ENCODE measurements at regions not wholly inside any gene's neighbourhood (a gene's known extent, or its start where the extent isn't known, plus 50 kb on each side); places are given as distances from the start of the nearest gene placed in this dataset.

DNA sequence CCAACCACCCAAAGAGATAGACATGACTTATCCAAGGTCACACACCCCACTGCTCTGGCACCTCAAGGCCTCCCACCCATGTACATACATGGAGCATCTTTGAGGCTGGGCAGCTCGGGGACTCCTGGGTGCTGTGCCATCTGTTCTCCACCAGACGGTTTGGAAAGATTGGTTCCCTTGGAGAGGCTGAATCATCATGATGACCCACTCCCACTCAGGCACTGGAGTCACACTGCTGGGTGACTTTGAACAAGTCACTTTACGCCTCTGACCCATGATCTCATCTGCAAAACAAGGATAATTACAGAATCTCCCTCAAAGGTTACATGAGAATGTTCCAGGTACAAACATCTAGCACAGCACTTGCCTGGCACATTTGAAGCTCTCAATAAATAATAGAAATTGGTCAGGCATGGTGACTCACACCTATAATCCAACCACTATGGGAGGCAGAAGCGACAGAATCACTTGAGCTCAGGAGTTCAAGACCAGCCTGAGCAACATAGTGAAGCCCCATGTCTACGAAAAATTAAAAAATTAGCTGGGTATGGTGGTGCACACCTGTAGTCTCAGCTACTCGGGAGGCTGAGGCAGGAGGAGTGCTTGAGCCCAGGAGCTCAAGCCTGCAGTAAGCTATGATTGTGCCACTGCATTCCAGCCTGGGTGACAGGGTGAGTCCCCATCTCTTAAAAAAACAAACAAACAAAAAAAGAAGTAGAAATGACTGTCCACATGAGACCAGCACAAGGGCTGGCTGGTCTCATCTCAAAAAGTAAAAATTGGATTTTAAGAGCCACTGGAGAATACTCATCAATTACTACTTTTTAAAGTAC, 74.9 kb downstream of the RRAGC start:
- H3K27me3 Mint-ChIP-seq (ENCODE audit: insufficient read depth, low read depth, poor library complexity): peaks cover under 1% of the 10 kb centered on the region
- no peaks in the 10 kb centered on the region for H3K27me3 ChIP-seq (ENCODE audit: insufficient read depth)
- no peak overlapping the region for H3K4me2 ChIP-seq
- TF ChIP-seq NANOG (IDR thresholded peaks at IDR 0.05; ENCODE audit: borderline replicate concordance) (no peak), EZH2 (IDR thresholded peaks at IDR 0.05; ENCODE audit: low read depth, unreplicated experiment) (no peak)
- H3K4me1 Mint-ChIP-seq: peaks cover 53% of the 10 kb centered on the region
- no peak for DNase-seq (ENCODE audit: low spot score)
- no peaks in the 10 kb centered on the region for H3K36me3 Mint-ChIP-seq (ENCODE audit: low read depth)
- H3K4me3 Mint-ChIP-seq: no peak overlapping the region
- H3K9me3 Mint-ChIP-seq: no peaks in the 10 kb centered on the region
- H3F3A ChIP-seq (replicated peaks; ENCODE audit: low read depth): 0 out of 2 replicates have a peak, but pooled peaks cover 4% of the 10 kb centered on the region
- H3K27ac ChIP-seq (ENCODE audit: low read depth): no peak overlapping the region
- no peak for ATAC-seq
- H3K79me2 ChIP-seq (replicated peaks; ENCODE audit: insufficient read depth): no peaks in the 10 kb centered on the region
- no peaks in the 10 kb centered on the region for H3K36me3 ChIP-seq (ENCODE audit: insufficient read depth)
- no peak overlapping the region for H2AFZ ChIP-seq
- H3K27ac Mint-ChIP-seq: no peak overlapping the region
- H3K4me3 ChIP-seq: no peak overlapping the region
- no peaks in the 10 kb centered on the region for H3K9me2 ChIP-seq (ENCODE audit: insufficient read depth)
- H3K4me1 ChIP-seq (ENCODE audit: insufficient read depth): peaks cover 60% of the 10 kb centered on the region
- no peaks in the 10 kb centered on the region for H4K20me1 ChIP-seq (replicated peaks; ENCODE audit: insufficient read depth)

DNA sequence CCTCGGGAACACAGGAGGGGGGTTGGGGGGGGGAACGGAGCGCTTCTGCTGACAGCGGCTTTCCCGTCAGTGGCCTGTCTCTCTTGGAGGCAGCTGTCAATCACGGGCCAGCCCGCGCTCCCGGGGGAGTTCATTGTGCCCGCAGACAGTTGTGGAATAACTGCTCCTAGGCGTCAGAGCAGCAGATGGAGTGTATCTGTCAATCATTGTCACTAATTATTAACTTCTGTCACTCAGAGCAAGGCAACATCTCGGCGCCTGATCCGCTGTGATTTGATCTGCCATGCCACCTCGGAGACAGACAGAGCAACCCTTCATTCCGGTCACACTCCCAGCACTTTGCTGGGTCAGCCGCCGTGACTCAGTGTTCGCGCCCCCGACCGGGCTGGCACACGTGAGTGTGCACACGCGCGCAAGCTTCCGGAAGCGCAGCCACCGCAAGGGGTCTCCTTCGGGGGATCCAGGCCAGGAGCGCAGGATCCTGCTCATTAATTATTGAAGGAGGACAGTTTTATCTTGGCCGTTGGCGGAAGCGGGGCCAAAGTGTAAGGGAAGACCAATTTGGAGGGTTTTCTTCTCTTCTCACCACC, 75.8 kb downstream of the RRAGC start:
- H3K27ac ChIP-seq (ENCODE audit: low read depth): no peak overlapping the region
- no peak overlapping the region for H3K4me3 ChIP-seq
- no peak for DNase-seq (ENCODE audit: low spot score)
- H3K4me1 Mint-ChIP-seq: peaks cover 45% of the 10 kb centered on the region
- H3K4me1 ChIP-seq (ENCODE audit: insufficient read depth): peaks cover 52% of the 10 kb centered on the region
- no peaks in the 10 kb centered on the region for H3K9me3 Mint-ChIP-seq
- H3K79me2 ChIP-seq (replicated peaks; ENCODE audit: insufficient read depth): no peaks in the 10 kb centered on the region
- H3K4me2 ChIP-seq: no peak overlapping the region; the same call in 1 of the 2 replicates
- no peaks in the 10 kb centered on the region for H3K27me3 Mint-ChIP-seq (ENCODE audit: insufficient read depth, low read depth, poor library complexity)
- H2AFZ ChIP-seq: peak overlapping the region; percentile 47; the same call in 1 of the 2 replicates
- H3K27me3 ChIP-seq (ENCODE audit: insufficient read depth): no peaks in the 10 kb centered on the region
- no peaks in the 10 kb centered on the region for H3K36me3 ChIP-seq (ENCODE audit: insufficient read depth)
- H3K9me2 ChIP-seq (ENCODE audit: insufficient read depth): no peaks in the 10 kb centered on the region
- H3K36me3 Mint-ChIP-seq (ENCODE audit: low read depth): no peaks in the 10 kb centered on the region
- no peak overlapping the region for H3K4me3 Mint-ChIP-seq
- ATAC-seq: no peak
- no peaks in the 10 kb centered on the region for H4K20me1 ChIP-seq (replicated peaks; ENCODE audit: insufficient read depth)
- H3F3A ChIP-seq (replicated peaks; ENCODE audit: low read depth): 0 out of 2 replicates have a peak, but pooled peaks cover 4% of the 10 kb centered on the region
- no peak overlapping the region for H3K27ac Mint-ChIP-seq
- TF ChIP-seq EZH2 (IDR thresholded peaks at IDR 0.05; ENCODE audit: low read depth, unreplicated experiment) (no peak), STAT1 (IDR thresholded peaks at IDR 0.05; ENCODE audit: unreplicated experiment) (no peak), JUNB (IDR thresholded peaks at IDR 0.05; ENCODE audit: unreplicated experiment) (no peak), CREB1 (CRISPR knock-in tag; IDR thresholded peaks at IDR 0.05; ENCODE audit: low read depth) (no peak), NANOG (IDR thresholded peaks at IDR 0.05; ENCODE audit: borderline replicate concordance) (no peak), POLR2AphosphoS5 (IDR thresholded peaks at IDR 0.05; ENCODE audit: low read depth) (no peak), ZNF114 (CRISPR knock-in tag; IDR thresholded peaks at IDR 0.05) (no peak), ZNF331 (CRISPR knock-in tag; IDR thresholded peaks at IDR 0.05; ENCODE audit: low read depth) (no peak), EZH2phosphoT487 (IDR thresholded peaks at IDR 0.05; ENCODE audit: unreplicated experiment) (no peak)
- TF ChIP-seq, protein P1, sequence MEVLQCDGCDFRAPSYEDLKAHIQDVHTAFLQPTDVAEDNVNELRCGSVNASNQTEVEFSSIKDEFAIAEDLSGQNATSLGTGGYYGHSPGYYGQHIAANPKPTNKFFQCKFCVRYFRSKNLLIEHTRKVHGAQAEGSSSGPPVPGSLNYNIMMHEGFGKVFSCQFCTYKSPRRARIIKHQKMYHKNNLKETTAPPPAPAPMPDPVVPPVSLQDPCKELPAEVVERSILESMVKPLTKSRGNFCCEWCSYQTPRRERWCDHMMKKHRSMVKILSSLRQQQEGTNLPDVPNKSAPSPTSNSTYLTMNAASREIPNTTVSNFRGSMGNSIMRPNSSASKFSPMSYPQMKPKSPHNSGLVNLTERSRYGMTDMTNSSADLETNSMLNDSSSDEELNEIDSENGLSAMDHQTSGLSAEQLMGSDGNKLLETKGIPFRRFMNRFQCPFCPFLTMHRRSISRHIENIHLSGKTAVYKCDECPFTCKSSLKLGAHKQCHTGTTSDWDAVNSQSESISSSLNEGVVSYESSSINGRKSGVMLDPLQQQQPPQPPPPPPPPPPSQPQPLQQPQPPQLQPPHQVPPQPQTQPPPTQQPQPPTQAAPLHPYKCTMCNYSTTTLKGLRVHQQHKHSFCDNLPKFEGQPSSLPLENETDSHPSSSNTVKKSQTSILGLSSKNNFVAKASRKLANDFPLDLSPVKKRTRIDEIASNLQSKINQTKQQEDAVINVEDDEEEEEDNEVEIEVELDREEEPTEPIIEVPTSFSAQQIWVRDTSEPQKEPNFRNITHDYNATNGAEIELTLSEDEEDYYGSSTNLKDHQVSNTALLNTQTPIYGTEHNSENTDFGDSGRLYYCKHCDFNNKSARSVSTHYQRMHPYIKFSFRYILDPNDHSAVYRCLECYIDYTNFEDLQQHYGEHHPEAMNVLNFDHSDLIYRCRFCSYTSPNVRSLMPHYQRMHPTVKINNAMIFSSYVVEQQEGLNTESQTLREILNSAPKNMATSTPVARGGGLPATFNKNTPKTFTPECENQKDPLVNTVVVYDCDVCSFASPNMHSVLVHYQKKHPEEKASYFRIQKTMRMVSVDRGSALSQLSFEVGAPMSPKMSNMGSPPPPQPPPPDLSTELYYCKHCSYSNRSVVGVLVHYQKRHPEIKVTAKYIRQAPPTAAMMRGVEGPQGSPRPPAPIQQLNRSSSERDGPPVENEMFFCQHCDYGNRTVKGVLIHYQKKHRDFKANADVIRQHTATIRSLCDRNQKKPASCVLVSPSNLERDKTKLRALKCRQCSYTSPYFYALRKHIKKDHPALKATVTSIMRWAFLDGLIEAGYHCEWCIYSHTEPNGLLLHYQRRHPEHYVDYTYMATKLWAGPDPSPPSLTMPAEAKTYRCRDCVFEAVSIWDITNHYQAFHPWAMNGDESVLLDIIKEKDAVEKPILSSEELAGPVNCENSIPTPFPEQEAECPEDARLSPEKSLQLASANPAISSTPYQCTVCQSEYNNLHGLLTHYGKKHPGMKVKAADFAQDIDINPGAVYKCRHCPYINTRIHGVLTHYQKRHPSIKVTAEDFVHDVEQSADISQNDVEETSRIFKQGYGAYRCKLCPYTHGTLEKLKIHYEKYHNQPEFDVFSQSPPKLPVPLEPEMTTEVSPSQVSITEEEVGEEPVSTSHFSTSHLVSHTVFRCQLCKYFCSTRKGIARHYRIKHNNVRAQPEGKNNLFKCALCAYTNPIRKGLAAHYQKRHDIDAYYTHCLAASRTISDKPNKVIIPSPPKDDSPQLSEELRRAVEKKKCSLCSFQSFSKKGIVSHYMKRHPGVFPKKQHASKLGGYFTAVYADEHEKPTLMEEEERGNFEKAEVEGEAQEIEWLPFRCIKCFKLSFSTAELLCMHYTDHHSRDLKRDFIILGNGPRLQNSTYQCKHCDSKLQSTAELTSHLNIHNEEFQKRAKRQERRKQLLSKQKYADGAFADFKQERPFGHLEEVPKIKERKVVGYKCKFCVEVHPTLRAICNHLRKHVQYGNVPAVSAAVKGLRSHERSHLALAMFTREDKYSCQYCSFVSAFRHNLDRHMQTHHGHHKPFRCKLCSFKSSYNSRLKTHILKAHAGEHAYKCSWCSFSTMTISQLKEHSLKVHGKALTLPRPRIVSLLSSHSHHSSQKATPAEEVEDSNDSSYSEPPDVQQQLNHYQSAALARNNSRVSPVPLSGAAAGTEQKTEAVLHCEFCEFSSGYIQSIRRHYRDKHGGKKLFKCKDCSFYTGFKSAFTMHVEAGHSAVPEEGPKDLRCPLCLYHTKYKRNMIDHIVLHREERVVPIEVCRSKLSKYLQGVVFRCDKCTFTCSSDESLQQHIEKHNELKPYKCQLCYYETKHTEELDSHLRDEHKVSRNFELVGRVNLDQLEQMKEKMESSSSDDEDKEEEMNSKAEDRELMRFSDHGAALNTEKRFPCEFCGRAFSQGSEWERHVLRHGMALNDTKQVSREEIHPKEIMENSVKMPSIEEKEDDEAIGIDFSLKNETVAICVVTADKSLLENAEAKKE (CRISPR knock-in tag; IDR thresholded peaks at IDR 0.05): no peak
- TF ChIP-seq, protein P2, sequence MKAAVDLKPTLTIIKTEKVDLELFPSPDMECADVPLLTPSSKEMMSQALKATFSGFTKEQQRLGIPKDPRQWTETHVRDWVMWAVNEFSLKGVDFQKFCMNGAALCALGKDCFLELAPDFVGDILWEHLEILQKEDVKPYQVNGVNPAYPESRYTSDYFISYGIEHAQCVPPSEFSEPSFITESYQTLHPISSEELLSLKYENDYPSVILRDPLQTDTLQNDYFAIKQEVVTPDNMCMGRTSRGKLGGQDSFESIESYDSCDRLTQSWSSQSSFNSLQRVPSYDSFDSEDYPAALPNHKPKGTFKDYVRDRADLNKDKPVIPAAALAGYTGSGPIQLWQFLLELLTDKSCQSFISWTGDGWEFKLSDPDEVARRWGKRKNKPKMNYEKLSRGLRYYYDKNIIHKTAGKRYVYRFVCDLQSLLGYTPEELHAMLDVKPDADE (IDR thresholded peaks at IDR 0.05): no peak
- TF ChIP-seq, protein P3, sequence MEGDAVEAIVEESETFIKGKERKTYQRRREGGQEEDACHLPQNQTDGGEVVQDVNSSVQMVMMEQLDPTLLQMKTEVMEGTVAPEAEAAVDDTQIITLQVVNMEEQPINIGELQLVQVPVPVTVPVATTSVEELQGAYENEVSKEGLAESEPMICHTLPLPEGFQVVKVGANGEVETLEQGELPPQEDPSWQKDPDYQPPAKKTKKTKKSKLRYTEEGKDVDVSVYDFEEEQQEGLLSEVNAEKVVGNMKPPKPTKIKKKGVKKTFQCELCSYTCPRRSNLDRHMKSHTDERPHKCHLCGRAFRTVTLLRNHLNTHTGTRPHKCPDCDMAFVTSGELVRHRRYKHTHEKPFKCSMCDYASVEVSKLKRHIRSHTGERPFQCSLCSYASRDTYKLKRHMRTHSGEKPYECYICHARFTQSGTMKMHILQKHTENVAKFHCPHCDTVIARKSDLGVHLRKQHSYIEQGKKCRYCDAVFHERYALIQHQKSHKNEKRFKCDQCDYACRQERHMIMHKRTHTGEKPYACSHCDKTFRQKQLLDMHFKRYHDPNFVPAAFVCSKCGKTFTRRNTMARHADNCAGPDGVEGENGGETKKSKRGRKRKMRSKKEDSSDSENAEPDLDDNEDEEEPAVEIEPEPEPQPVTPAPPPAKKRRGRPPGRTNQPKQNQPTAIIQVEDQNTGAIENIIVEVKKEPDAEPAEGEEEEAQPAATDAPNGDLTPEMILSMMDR (conservative IDR thresholded peaks at IDR 0.05; ENCODE audit: low read depth in 2 of 2): no peak

Data from GM23338 (cell line).